ENCODE measurements at regions not wholly inside any gene's neighbourhood (a gene's known extent, or its start where the extent isn't known, plus 50 kb on each side); places are given as distances from the start of the nearest gene placed in this dataset.

- DNase-seq (ENCODE audit: low spot score): no peak
- no peaks in the 10 kb centered on the region for H3K9me3 ChIP-seq (ENCODE audit: low read depth)
- TF ChIP-seq EZH2 (IDR thresholded peaks at IDR 0.05; ENCODE audit: borderline replicate concordance) (no peak), EZH2phosphoT487 (IDR thresholded peaks at IDR 0.05; ENCODE audit: low read depth, severe bottlenecking, unreplicated experiment) (no peak)
- TF ChIP-seq, protein P1, sequence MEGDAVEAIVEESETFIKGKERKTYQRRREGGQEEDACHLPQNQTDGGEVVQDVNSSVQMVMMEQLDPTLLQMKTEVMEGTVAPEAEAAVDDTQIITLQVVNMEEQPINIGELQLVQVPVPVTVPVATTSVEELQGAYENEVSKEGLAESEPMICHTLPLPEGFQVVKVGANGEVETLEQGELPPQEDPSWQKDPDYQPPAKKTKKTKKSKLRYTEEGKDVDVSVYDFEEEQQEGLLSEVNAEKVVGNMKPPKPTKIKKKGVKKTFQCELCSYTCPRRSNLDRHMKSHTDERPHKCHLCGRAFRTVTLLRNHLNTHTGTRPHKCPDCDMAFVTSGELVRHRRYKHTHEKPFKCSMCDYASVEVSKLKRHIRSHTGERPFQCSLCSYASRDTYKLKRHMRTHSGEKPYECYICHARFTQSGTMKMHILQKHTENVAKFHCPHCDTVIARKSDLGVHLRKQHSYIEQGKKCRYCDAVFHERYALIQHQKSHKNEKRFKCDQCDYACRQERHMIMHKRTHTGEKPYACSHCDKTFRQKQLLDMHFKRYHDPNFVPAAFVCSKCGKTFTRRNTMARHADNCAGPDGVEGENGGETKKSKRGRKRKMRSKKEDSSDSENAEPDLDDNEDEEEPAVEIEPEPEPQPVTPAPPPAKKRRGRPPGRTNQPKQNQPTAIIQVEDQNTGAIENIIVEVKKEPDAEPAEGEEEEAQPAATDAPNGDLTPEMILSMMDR (IDR thresholded peaks at IDR 0.05; ENCODE audit: poor library complexity): no peak
Measured at GRCh38 chr4:95898226-95898625, 58.3 kb downstream of the PDHA2 start.

DNA sequence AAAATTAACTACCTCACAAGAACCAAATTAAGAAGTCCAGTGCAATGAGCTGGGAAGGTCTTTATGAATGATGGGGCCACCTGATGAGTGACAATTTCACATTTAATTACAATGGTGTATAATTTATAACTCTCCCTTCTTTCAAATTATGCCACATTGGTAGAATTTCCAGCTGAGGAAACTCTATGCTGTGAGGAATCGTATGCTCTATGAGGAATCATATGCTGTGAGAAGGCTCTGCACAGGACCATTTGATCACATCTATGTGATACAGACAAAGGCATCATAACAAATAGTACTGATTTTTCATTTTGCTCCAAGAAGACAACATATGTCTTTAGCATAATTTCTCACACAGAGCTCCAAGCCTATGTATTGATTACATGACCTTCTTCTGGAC is 69.3 kb downstream of the PDHA2 start:
- H3K79me2 ChIP-seq: no peaks in the 10 kb centered on the region
- no peak overlapping the region for H3K4me2 ChIP-seq
- WGBS (ENCODE audit: low lambda C conversion rate, missing lambda C conversion rate): 94% methylated on average over 1 of the region's 1 CpG
- H3K27me3 ChIP-seq: no peaks in the 10 kb centered on the region
- TF ChIP-seq EZH2 (IDR thresholded peaks at IDR 0.05; ENCODE audit: borderline replicate concordance): no peak
- TF ChIP-seq, protein P1 (IDR thresholded peaks at IDR 0.05; ENCODE audit: poor library complexity): no peak
- no peak for TF ChIP-seq EZH2phosphoT487 (IDR thresholded peaks at IDR 0.05; ENCODE audit: low read depth, severe bottlenecking, unreplicated experiment)
- no peaks in the 10 kb centered on the region for H3K36me3 ChIP-seq (replicated peaks; ENCODE audit: insufficient read depth, low read depth)
- no peak overlapping the region for H3K27ac ChIP-seq
- H3K9me3 ChIP-seq (ENCODE audit: low read depth): no peaks in the 10 kb centered on the region
- no peaks in the 10 kb centered on the region for H3K9me2 ChIP-seq (replicated peaks; ENCODE audit: insufficient read depth)
- no peaks in the 10 kb centered on the region for H3K4me1 ChIP-seq (ENCODE audit: insufficient read depth)
- no peaks in the 10 kb centered on the region for H4K20me1 ChIP-seq (ENCODE audit: insufficient read depth, poor library complexity, severe bottlenecking)
- H2AFZ ChIP-seq: no peak overlapping the region
- H3K4me3 ChIP-seq: no peak overlapping the region
- DNase-seq (ENCODE audit: low spot score): no peak

More at GRCh38 chr4:95898226-95898625, 58.3 kb downstream of the PDHA2 start:
- Histone ChIP-seq H2AFZ (no peak overlapping the region), H3K4me3 (no peak overlapping the region), H4K20me1 (ENCODE audit: insufficient read depth, poor library complexity, severe bottlenecking) (no peaks in the 10 kb centered on the region), H3K36me3 (replicated peaks; ENCODE audit: insufficient read depth, low read depth) (no peaks in the 10 kb centered on the region), H3K27ac (no peak overlapping the region), H3K9me2 (replicated peaks; ENCODE audit: insufficient read depth) (no peaks in the 10 kb centered on the region), H3K4me1 (ENCODE audit: insufficient read depth) (no peaks in the 10 kb centered on the region), H3K79me2 (no peaks in the 10 kb centered on the region), H3K4me2 (no peak overlapping the region), H3K27me3 (no peaks in the 10 kb centered on the region)
- WGBS (ENCODE audit: low lambda C conversion rate, missing lambda C conversion rate): 74% methylated on average over 2 of the region's 2 CpGs

- DNase-seq (ENCODE audit: low spot score): no peak
- 86% methylated on average over 2 of the region's 2 CpGs for WGBS (ENCODE audit: low lambda C conversion rate, missing lambda C conversion rate)
Measured at GRCh38 chr4:95910749-95911148, 70.9 kb downstream of the PDHA2 start.

More at GRCh38 chr4:95910749-95911148, 70.9 kb downstream of the PDHA2 start:
- H3K4me2 ChIP-seq: no peak overlapping the region
- H3K9me2 ChIP-seq (replicated peaks; ENCODE audit: insufficient read depth): no peaks in the 10 kb centered on the region
- TF ChIP-seq EZH2 (IDR thresholded peaks at IDR 0.05; ENCODE audit: borderline replicate concordance) (no peak), EZH2phosphoT487 (IDR thresholded peaks at IDR 0.05; ENCODE audit: low read depth, severe bottlenecking, unreplicated experiment) (no peak)
- TF ChIP-seq, protein P1 (IDR thresholded peaks at IDR 0.05; ENCODE audit: poor library complexity): no peak
- no peaks in the 10 kb centered on the region for H3K4me1 ChIP-seq (ENCODE audit: insufficient read depth)
- H4K20me1 ChIP-seq (ENCODE audit: insufficient read depth, poor library complexity, severe bottlenecking): no peaks in the 10 kb centered on the region
- H3K27ac ChIP-seq: no peak overlapping the region
- no peak overlapping the region for H2AFZ ChIP-seq
- no peak overlapping the region for H3K4me3 ChIP-seq
- H3K27me3 ChIP-seq: no peaks in the 10 kb centered on the region
- no peaks in the 10 kb centered on the region for H3K36me3 ChIP-seq (replicated peaks; ENCODE audit: insufficient read depth, low read depth)
- no peaks in the 10 kb centered on the region for H3K9me3 ChIP-seq (ENCODE audit: low read depth)
- H3K79me2 ChIP-seq: no peaks in the 10 kb centered on the region
